Ascending aorta (tissue), 2 donors: ENCODE measurements at regions not wholly inside any gene's neighbourhood (a gene's known extent, or its start where the extent isn't known, plus 50 kb on each side); places are given as distances from the start of the nearest gene placed in this dataset.

Source experiments
- DNase-seq, 2 donors: peaks; one replicate each; pipeline ENCODE4 v3.0.0-alpha.2; 2019; ENCODE audit warnings: low spot score in 2 of 2
- H3K27ac ChIP-seq, 2 donors: fragments of 200-600 bp; sonication (generic); one replicate each; pipeline ENCODE4 v1.5.1; 2016 to 2017; ENCODE audit warnings: mild to moderate bottlenecking in 1 of 2
- H3K27me3 ChIP-seq: fragments of 200-600 bp; sonication (generic); one replicate; pipeline ENCODE4 v1.5.1; 2017
- H3K36me3 ChIP-seq, 2 donors: fragments of 200-600 bp; sonication (generic); one replicate each; pipeline ENCODE4 v1.5.1; 2016
- H3K4me1 ChIP-seq, 2 donors: fragments of 200-600 bp; sonication (generic); one replicate each; pipeline ENCODE4 v1.5.1; 2016 to 2017; ENCODE audit warnings: mild to moderate bottlenecking in 1 of 2
- H3K4me3 ChIP-seq, 2 donors: fragments of 200-600 bp; sonication (generic); one replicate each; pipeline ENCODE4 v1.5.1; 2016 to 2017; ENCODE audit warnings: mild to moderate bottlenecking in 1 of 2
- H3K9me3 ChIP-seq, 2 donors: fragments of 200-600 bp; sonication (generic); one replicate each; pipeline ENCODE4 v1.5.1; 2016
- CTCF ChIP-seq, 3 experiments: fragments of 200-600 bp in 2 of 3; fragments of 450-650 bp in 1 of 3; sonication (generic) in 2 of 3; IDR thresholded peaks; one replicate each; pipeline ENCODE4 v1.5.1; 2016 to 2019; ENCODE audit warnings: antibody characterized with exemption in 3 of 3, mild to moderate bottlenecking in 1 of 3, moderate library complexity in 1 of 3
- intact Hi-C: fragments of 100-400 bp; cut with DNase I; formaldehyde crosslinking; loops from one replicate; pipeline ENCODE4 v1.15.1; 2023

DNA sequence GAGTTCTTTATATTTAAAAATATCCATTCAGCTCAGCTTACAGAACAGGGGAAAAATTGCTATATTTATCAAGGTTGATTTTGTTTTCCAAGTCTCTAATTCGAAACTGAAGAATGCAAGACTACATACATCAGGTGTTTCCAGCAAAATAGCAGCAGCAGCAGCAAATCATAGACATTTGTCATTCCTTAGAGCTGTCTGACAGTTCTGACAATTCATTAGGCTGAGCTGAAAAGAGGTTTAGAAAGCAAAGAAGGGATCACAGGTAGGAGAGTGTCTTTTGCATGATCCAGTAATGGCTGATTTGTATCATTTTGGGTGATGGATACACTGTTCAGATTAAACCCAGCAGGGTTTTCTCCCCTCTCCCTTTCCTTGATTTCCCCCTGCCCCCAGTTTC lies 545.7 kb downstream of the MCTP2 start:
- H3K36me3 ChIP-seq: no peaks in the 10 kb centered on the region
- no peak overlapping the region for H3K4me3 ChIP-seq
- intact Hi-C loops: no loop called here
- DNase-seq: no peak
- no peaks in the 10 kb centered on the region for H3K9me3 ChIP-seq
- no peaks in the 10 kb centered on the region for H3K4me1 ChIP-seq
- no peak overlapping the region for H3K27ac ChIP-seq
- TF ChIP-seq CTCF (IDR thresholded peaks at IDR 0.05): no peak
- H3K27me3 ChIP-seq: no peaks in the 10 kb centered on the region

GRCh38 chr15:94778840-94779239 lies 547.5 kb downstream of the MCTP2 start:
- no peak for TF ChIP-seq CTCF (IDR thresholded peaks at IDR 0.05)

GRCh38 chr15:94780166-94780565 lies 548.8 kb downstream of the MCTP2 start:
- TF ChIP-seq CTCF (IDR thresholded peaks at IDR 0.05): no peak
- Histone ChIP-seq H3K4me1 (no peaks in the 10 kb centered on the region), H3K27me3 (no peaks in the 10 kb centered on the region), H3K9me3 (no peaks in the 10 kb centered on the region), H3K36me3 (no peaks in the 10 kb centered on the region), H3K27ac (no peak overlapping the region), H3K4me3 (no peak overlapping the region)
- intact Hi-C loops: no loop called here
- no peak for DNase-seq

More at GRCh38 chr15:94778840-94779239, 547.5 kb downstream of the MCTP2 start:
- Histone ChIP-seq H3K36me3 (no peaks in the 10 kb centered on the region), H3K4me3 (no peak overlapping the region), H3K4me1 (no peaks in the 10 kb centered on the region), H3K27me3 (no peaks in the 10 kb centered on the region), H3K27ac (no peak overlapping the region), H3K9me3 (no peaks in the 10 kb centered on the region)
- intact Hi-C loops: no loop called here
- no peak for DNase-seq

DNA sequence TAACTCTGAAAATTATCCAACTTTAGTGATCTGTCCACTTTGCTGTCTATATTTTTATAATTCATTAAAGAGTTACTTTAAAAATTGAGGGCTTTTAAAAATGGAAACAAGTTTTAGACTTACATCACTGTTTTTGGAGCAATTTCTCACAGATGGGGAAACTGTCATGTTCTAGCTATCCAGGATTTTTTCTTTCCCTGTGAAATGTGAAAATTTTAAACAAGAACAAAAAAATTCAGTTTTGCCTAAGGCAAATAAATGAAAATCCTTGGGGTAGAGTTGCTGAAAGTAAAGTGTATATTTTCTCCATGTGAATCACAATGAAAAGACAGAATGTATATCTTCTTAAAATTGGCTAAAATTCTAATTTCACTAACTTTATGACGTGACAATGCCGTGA lies 553.7 kb downstream of the MCTP2 start:
- Histone ChIP-seq H3K9me3 (no peaks in the 10 kb centered on the region), H3K4me1 (no peaks in the 10 kb centered on the region), H3K36me3 (no peaks in the 10 kb centered on the region), H3K4me3 (no peak overlapping the region), H3K27ac (no peak overlapping the region), H3K27me3 (no peaks in the 10 kb centered on the region)
- intact Hi-C loops: no loop called here
- no peak for TF ChIP-seq CTCF (IDR thresholded peaks at IDR 0.05)
- no peak for DNase-seq

GRCh38 chr15:94791008-94791407 lies 559.6 kb downstream of the MCTP2 start:
- Histone ChIP-seq H3K9me3 (no peaks in the 10 kb centered on the region), H3K27me3 (no peaks in the 10 kb centered on the region), H3K4me3 (no peak overlapping the region), H3K4me1 (no peaks in the 10 kb centered on the region), H3K36me3 (no peaks in the 10 kb centered on the region), H3K27ac (no peak overlapping the region)
- intact Hi-C loops: no loop called here
- DNase-seq: no peak
- TF ChIP-seq CTCF (IDR thresholded peaks at IDR 0.05): no peak

- no peak overlapping the region for H3K27ac ChIP-seq
- no peak for DNase-seq
- no peaks in the 10 kb centered on the region for H3K4me1 ChIP-seq
- H3K36me3 ChIP-seq: no peaks in the 10 kb centered on the region
- H3K4me3 ChIP-seq: no peak overlapping the region
- no peak for TF ChIP-seq CTCF (IDR thresholded peaks at IDR 0.05)
- no peaks in the 10 kb centered on the region for H3K27me3 ChIP-seq
- H3K9me3 ChIP-seq: no peaks in the 10 kb centered on the region
- intact Hi-C loops: no loop called here
Measured at GRCh38 chr15:94791510-94791909, 560.1 kb downstream of the MCTP2 start.
